ENCODE measurements at regions not wholly inside any gene's neighbourhood (a gene's known extent, or its start where the extent isn't known, plus 50 kb on each side); places are given as distances from the start of the nearest gene placed in this dataset.

- peak; percentile 1 for DNase-seq
These were observed 221.6 kb downstream of the BRINP2 start for GRCh38 chr1:177392336-177392735.

- DNase-seq = peak; percentile 25
These were observed 215.3 kb downstream of the BRINP2 start for GRCh38 chr1:177385760-177386698.

DNA sequence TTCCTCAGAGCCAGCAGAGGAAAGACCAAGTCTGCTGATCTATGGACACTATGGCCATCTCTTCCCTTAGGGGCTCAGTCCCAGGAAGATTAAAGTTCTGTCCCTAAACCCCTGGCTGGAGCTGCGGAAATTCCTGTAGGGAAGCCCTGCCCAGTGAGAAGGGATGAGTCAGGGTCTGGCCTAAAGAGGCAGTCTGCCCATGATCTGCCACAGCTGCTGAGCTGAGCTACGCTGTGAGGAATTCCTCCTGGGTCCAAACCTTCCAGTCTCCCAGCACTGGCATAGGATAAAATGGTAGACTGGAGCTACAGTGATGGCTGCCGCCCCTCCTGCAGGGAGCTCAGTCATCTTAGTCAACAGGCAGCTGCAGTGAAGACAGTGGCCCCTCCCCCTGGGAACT is 213.7 kb downstream of the BRINP2 start:
- DNase-seq = peak; percentile 65

DNA sequence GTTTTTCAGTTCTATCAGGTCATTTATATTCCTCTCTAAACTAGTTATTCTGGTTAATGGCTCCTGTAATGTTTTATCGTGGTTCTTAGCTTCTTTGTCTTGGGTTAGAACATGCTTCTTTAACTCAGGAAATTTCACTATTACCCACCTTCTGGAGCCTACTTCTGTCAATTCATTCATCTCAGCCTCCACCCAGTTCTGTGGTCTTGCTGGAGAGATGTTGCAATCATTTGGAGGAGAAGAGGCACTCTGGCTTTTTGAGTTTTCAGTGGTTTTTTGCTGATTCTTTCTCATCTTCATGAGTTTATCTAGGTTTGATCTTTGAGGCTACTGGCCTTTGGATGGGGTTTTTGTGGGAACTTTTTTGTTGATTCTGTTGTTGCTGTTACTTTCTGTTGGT is 213.0 kb downstream of the BRINP2 start:
- peak; percentile 3 for DNase-seq

GRCh38 chr1:177377866-177378265 is 207.1 kb downstream of the BRINP2 start:
- DNase-seq = no peak

DNA sequence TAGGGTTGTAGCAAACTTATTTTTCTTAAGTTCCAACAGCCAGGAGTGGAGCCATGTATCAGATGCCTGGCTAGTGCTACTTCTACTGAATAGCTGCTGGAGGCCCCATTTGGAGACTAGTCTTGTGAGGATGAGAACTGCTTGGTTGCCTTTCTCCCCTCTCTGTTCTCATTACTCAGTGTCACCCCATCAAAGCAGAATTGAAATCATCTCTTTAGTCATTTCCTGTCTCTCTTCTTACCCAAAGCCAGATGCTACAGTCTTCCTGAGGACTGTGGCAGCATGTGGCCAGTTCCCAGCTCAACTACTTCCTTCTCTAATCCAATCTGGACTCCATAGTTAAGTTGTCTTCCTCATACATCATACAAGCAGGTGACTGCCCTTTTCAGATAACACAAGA is 197.5 kb downstream of the BRINP2 start:
- peak; percentile 56 for DNase-seq

GRCh38 chr1:177366091-177366490 is 195.3 kb downstream of the BRINP2 start:
- DNase-seq = no peak

DNA sequence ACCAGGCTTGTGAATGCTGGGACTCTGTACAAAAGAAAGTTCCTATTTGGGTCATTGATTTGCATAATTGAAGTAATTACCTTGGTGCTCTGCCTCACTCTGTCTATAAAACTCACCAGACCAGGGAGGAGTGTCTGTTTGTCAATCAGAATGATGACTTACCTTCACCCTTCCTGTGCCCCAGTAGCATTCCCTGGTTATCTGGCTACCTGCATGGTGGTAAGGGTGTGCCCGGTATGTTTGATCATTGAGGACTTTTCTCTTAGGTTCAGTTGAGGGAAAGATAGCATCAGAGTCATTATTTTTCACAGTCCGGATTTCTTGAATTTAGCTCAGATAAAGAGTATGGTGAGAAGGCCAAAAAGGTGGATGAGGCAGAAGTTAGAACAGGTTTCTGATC is 190.0 kb downstream of the BRINP2 start:
- no peak for DNase-seq

GRCh38 chr1:177356674-177357435 is 186.1 kb downstream of the BRINP2 start:
- DNase-seq = no peak

GRCh38 chr1:177355575-177355974 is 184.8 kb downstream of the BRINP2 start:
- DNase-seq = peak; percentile 21

- no peak for DNase-seq
These were observed 183.5 kb downstream of the BRINP2 start for GRCh38 chr1:177354247-177354646.

- no peak for DNase-seq
These were observed 180.8 kb downstream of the BRINP2 start for GRCh38 chr1:177351361-177352108.

DNA sequence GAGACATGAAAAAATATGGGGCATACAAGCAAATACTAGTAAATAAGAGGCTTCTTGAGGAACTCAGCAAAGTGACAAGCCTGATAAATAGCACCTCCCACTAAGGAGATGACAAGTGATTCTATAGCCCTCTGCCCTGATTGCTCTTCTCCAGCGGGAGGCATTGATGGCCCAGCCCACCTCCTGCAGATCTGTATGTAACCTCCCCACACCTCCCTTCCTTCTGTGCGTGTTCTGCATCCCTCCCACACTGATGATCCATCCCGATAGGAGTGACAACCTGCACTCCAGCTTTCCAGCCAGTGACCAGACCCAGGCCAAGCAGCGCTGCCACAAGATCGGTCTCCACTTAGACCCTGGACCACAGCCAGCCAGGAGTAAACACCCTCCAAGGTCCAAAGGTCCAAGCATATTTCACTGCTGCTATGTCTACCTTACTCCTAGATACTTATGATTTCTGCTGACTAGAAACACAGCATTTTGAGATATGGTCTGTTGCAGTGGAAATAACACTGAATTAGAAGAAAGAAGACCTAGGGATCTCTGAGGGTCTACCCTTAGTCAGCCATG is 176.1 kb downstream of the BRINP2 start:
- DNase-seq = no peak

DNA sequence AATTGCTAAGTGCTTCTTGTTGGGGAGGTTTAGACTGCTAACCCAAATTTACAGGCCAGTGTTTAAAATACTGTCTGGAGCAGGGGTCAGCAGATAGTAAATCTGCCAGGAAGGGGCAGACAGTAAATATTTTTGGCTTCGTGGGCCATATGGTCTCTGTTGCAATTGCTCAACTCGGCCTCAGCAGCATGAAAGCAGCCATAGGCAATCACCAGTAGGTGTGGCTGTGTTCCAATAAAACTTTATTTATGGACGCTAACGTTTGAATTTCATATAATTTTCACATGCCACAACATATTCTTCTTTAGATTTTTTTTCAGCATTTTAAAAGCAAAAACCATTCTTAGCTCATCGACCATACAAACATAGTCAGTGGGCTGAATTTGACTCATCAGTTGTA is 172.7 kb downstream of the BRINP2 start:
- DNase-seq = peak; percentile 45

DNA sequence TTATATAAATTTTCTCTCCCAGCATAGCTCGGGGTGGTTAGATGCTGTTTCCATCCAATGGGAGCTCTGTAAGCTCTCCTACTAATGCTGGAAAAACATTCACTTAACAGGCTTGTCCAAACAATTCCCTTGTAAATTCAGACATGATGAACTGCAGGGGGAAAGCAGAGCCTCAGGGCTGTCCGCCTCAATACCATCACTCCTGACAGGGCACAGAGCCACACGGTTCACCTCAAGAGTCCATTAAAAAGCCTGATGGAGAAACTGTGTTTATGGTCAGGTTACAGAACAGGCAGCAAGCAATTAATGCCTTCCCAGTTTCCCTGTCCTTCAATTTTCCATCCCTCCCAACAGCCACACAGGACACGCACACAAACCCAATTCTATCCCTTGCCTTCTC is 171.0 kb downstream of the BRINP2 start:
- no peak for DNase-seq

- peak; percentile 37 for DNase-seq
These were observed 169.9 kb downstream of the BRINP2 start for GRCh38 chr1:177340601-177341067.

DNA sequence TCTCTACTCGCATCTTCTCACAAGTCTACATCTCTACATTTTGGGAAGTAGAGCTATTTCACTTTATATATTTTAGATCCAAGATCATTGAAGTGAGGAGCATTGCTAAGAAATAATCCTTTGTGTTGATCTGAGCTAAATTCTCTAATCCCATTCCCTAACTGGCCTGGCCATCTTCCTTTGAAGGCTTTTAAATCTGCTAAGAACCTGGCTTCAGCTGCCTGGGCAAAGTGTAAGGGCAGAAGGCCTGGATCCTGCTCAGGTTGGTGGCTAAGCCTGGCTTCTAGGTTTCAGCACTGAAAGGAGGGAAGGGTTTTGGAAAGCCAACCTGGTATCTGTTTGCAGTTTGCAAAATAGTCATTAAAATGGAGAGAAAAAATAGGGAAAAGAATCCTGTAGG is 167.6 kb downstream of the BRINP2 start:
- no peak for DNase-seq

- DNase-seq = no peak
These were observed 164.1 kb downstream of the BRINP2 start for GRCh38 chr1:177334903-177335302.

GRCh38 chr1:177333936-177334595 is 163.3 kb downstream of the BRINP2 start:
- peak; percentile 48 for DNase-seq
